Fibroblast of skin of right biceps (primary cell): ENCODE measurements at regions not wholly inside any gene's neighbourhood (a gene's known extent, or its start where the extent isn't known, plus 50 kb on each side); places are given as distances from the start of the nearest gene placed in this dataset.
A peak's percentile ranks its signal among the peaks of the same experiment; 100 is the strongest.

Experiments
- DNase-seq: peaks from one replicate; pipeline ENCODE4 v3.0.0-alpha.2; 2013

GRCh38 chr11:110974731-110975130, 262.5 kb upstream of the ARHGAP20 start:
- no peak for DNase-seq

GRCh38 chr11:110973401-110973980, 261.3 kb upstream of the ARHGAP20 start:
- no peak for DNase-seq

- peak; percentile 68 for DNase-seq
Measured at GRCh38 chr11:110972640-110973039, 260.4 kb upstream of the ARHGAP20 start.

GRCh38 chr11:110972106-110972505, 259.9 kb upstream of the ARHGAP20 start:
- DNase-seq: no peak

- DNase-seq: peak; percentile 71
Measured at GRCh38 chr11:110971140-110971539, 258.9 kb upstream of the ARHGAP20 start.

GRCh38 chr11:110968348-110969062, 256.3 kb upstream of the ARHGAP20 start:
- peak; percentile 27 for DNase-seq

GRCh38 chr11:110966131-110966530, 253.9 kb upstream of the ARHGAP20 start:
- no peak for DNase-seq

GRCh38 chr11:110962921-110963320, 250.7 kb upstream of the ARHGAP20 start:
- DNase-seq: peak; percentile 8

GRCh38 chr11:110960167-110960566, 247.9 kb upstream of the ARHGAP20 start:
- DNase-seq: no peak

GRCh38 chr11:110958216-110958615, 246.0 kb upstream of the ARHGAP20 start:
- DNase-seq: no peak

- no peak for DNase-seq
Measured at GRCh38 chr11:110955776-110956175, 243.5 kb upstream of the ARHGAP20 start.

GRCh38 chr11:110951950-110952503, 239.8 kb upstream of the ARHGAP20 start:
- no peak for DNase-seq

GRCh38 chr11:110951037-110951949, 239.1 kb upstream of the ARHGAP20 start:
- no peak for DNase-seq

- no peak for DNase-seq
Measured at GRCh38 chr11:110948112-110948511, 235.9 kb upstream of the ARHGAP20 start.

- DNase-seq: no peak
Measured at GRCh38 chr11:110947096-110947495, 234.9 kb upstream of the ARHGAP20 start.

GRCh38 chr11:110939471-110939870, 227.2 kb upstream of the ARHGAP20 start:
- DNase-seq: no peak

GRCh38 chr11:110935018-110935640, 222.9 kb upstream of the ARHGAP20 start:
- DNase-seq: no peak

- DNase-seq: no peak
Measured at GRCh38 chr11:110929129-110929528, 216.9 kb upstream of the ARHGAP20 start.

GRCh38 chr11:110928391-110928790, 216.2 kb upstream of the ARHGAP20 start:
- no peak for DNase-seq

- DNase-seq: peak; percentile 56
Measured at GRCh38 chr11:110921742-110922521, 209.7 kb upstream of the ARHGAP20 start.

GRCh38 chr11:110919241-110919922, 207.1 kb upstream of the ARHGAP20 start:
- no peak for DNase-seq
